ENCODE measurements at regions not wholly inside any gene's neighbourhood (a gene's known extent, or its start where the extent isn't known, plus 50 kb on each side); places are given as distances from the start of the nearest gene placed in this dataset.

GRCh38 chr12:71252473-71252872 is 94.7 kb upstream of the TSPAN8 start:
- Histone ChIP-seq H3K4me3 (no peak overlapping the region), H3K27ac (no peak overlapping the region), H3K9me3 (ENCODE audit: low read depth) (no peaks in the 10 kb centered on the region), H3K36me3 (no peaks in the 10 kb centered on the region), H3K27me3 (no peaks in the 10 kb centered on the region), H3K4me1 (ENCODE audit: low read depth) (no peaks in the 10 kb centered on the region)
- DNase-seq (ENCODE audit: low read depth in 1 of 2, low spot score in 1 of 2) = no peak
- no peak for TF ChIP-seq CTCF (IDR thresholded peaks at IDR 0.05; ENCODE audit: low read depth, low read length)

GRCh38 chr12:71250166-71250565 is 92.4 kb upstream of the TSPAN8 start:
- no peak overlapping the region for H3K4me3 ChIP-seq
- TF ChIP-seq CTCF (IDR thresholded peaks at IDR 0.05; ENCODE audit: low read depth, low read length) = no peak
- no peaks in the 10 kb centered on the region for H3K9me3 ChIP-seq (ENCODE audit: low read depth)
- no peak overlapping the region for H3K27ac ChIP-seq
- H3K4me1 ChIP-seq (ENCODE audit: low read depth) = no peaks in the 10 kb centered on the region
- no peaks in the 10 kb centered on the region for H3K36me3 ChIP-seq
- no peaks in the 10 kb centered on the region for H3K27me3 ChIP-seq
- no peak for DNase-seq (ENCODE audit: low read depth in 1 of 2, low spot score in 1 of 2)

- peak in 1 of 2 donors; percentile 4 for DNase-seq (ENCODE audit: low read depth in 1 of 2, low spot score in 1 of 2)
- no peak for TF ChIP-seq CTCF (IDR thresholded peaks at IDR 0.05; ENCODE audit: low read depth, low read length)
- Histone ChIP-seq H3K9me3 (ENCODE audit: low read depth) (no peaks in the 10 kb centered on the region), H3K36me3 (no peaks in the 10 kb centered on the region), H3K4me3 (no peak overlapping the region), H3K4me1 (ENCODE audit: low read depth) (peaks cover 7% of the 10 kb centered on the region), H3K27me3 (no peaks in the 10 kb centered on the region), H3K27ac (no peak overlapping the region)
Measured at GRCh38 chr12:71243370-71243769, 85.6 kb upstream of the TSPAN8 start.

GRCh38 chr12:71242511-71242910 is 84.7 kb upstream of the TSPAN8 start:
- peak in 1 of 2 donors; percentile 22 for DNase-seq (ENCODE audit: low read depth in 1 of 2, low spot score in 1 of 2)
- Histone ChIP-seq H3K4me3 (no peak overlapping the region), H3K27ac (no peak overlapping the region), H3K9me3 (ENCODE audit: low read depth) (no peaks in the 10 kb centered on the region), H3K4me1 (ENCODE audit: low read depth) (peaks cover 7% of the 10 kb centered on the region), H3K27me3 (no peaks in the 10 kb centered on the region), H3K36me3 (no peaks in the 10 kb centered on the region)
- no peak for TF ChIP-seq CTCF (IDR thresholded peaks at IDR 0.05; ENCODE audit: low read depth, low read length)

GRCh38 chr12:71240946-71241345 is 83.1 kb upstream of the TSPAN8 start:
- DNase-seq (ENCODE audit: low read depth in 1 of 2, low spot score in 1 of 2) = peak in 1 of 2 donors; percentile 13
- no peak for TF ChIP-seq CTCF (IDR thresholded peaks at IDR 0.05; ENCODE audit: low read depth, low read length)
- Histone ChIP-seq H3K36me3 (no peaks in the 10 kb centered on the region), H3K4me3 (no peak overlapping the region), H3K4me1 (ENCODE audit: low read depth) (peaks cover 7% of the 10 kb centered on the region), H3K27me3 (no peaks in the 10 kb centered on the region), H3K9me3 (ENCODE audit: low read depth) (no peaks in the 10 kb centered on the region), H3K27ac (no peak overlapping the region)

GRCh38 chr12:71239731-71240130 is 81.9 kb upstream of the TSPAN8 start:
- H3K27me3 ChIP-seq = no peaks in the 10 kb centered on the region
- peaks cover 7% of the 10 kb centered on the region for H3K4me1 ChIP-seq (ENCODE audit: low read depth)
- no peak overlapping the region for H3K27ac ChIP-seq
- H3K36me3 ChIP-seq = no peaks in the 10 kb centered on the region
- no peak for DNase-seq (ENCODE audit: low read depth in 1 of 2, low spot score in 1 of 2)
- no peak overlapping the region for H3K4me3 ChIP-seq
- no peak for TF ChIP-seq CTCF (IDR thresholded peaks at IDR 0.05; ENCODE audit: low read depth, low read length)
- H3K9me3 ChIP-seq (ENCODE audit: low read depth) = no peaks in the 10 kb centered on the region
